Nephron progenitor cell (in vitro differentiated cells): ENCODE measurements at regions not wholly inside any gene's neighbourhood (a gene's known extent, or its start where the extent isn't known, plus 50 kb on each side); places are given as distances from the start of the nearest gene placed in this dataset.

Source experiments
- DNase-seq: peaks from one replicate; pipeline ENCODE4 v3.0.0; 2021
- H3K27ac Mint-ChIP-seq: 2 replicates; pipeline ENCODE4 v1.8.0; 2021; ENCODE audit warnings: mild to moderate bottlenecking, moderate library complexity, mixed read lengths
- H3K27me3 Mint-ChIP-seq: 2 replicates; pipeline ENCODE4 v1.8.0; 2021; ENCODE audit warnings: mild to moderate bottlenecking, low read depth, mixed read lengths; ENCODE audit not compliant: poor library complexity
- H3K36me3 Mint-ChIP-seq: 2 replicates; pipeline ENCODE4 v1.8.0; 2021; ENCODE audit warnings: low read depth, mixed read lengths
- H3K4me1 Mint-ChIP-seq: 2 replicates; pipeline ENCODE4 v1.8.0; 2021; ENCODE audit warnings: mixed read lengths
- H3K4me3 Mint-ChIP-seq: 2 replicates; pipeline ENCODE4 v1.8.0; 2021; ENCODE audit warnings: mild to moderate bottlenecking, moderate library complexity, mixed read lengths
- H3K9me3 Mint-ChIP-seq: 2 replicates; pipeline ENCODE4 v1.8.0; 2021; ENCODE audit warnings: mild to moderate bottlenecking, moderate library complexity, mixed read lengths
- TF ChIP-seq, protein P1 (sequence below): fragments of 200-600 bp; sonication (generic); IDR thresholded peaks from 2 replicates; pipeline ENCODE4 v1.5.0; 2021; ENCODE audit warnings: antibody characterized with exemption

DNA sequence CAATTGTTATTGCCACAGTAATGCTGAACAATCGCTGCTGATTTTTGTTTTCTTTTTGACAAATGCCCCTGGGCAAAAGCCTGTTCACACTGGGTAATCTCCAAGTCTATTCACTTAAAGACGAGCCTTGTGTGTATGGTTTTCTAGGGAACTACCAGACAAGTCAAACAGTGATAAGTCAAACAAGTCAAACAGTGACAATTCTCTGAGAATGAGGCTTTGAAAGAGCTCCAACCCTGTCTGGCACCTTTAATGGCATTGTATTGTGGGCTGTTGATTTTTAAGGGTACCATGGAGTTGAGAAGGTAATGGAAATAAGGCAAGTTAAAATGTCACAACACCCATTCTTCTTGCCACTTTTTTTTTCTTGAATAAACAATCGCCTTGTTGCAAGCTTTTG, 59.4 kb upstream of the TMC3 start:
- DNase-seq: no peak
- Mint-ChIP-seq H3K36me3 (peaks cover 7% of the 10 kb centered on the region), H3K9me3 (peaks cover 16% of the 10 kb centered on the region), H3K4me1 (peaks cover 13% of the 10 kb centered on the region), H3K27me3 (peaks cover 4% of the 10 kb centered on the region), H3K4me3 (no peak overlapping the region), H3K27ac (no peak overlapping the region)
- TF ChIP-seq, protein P1, sequence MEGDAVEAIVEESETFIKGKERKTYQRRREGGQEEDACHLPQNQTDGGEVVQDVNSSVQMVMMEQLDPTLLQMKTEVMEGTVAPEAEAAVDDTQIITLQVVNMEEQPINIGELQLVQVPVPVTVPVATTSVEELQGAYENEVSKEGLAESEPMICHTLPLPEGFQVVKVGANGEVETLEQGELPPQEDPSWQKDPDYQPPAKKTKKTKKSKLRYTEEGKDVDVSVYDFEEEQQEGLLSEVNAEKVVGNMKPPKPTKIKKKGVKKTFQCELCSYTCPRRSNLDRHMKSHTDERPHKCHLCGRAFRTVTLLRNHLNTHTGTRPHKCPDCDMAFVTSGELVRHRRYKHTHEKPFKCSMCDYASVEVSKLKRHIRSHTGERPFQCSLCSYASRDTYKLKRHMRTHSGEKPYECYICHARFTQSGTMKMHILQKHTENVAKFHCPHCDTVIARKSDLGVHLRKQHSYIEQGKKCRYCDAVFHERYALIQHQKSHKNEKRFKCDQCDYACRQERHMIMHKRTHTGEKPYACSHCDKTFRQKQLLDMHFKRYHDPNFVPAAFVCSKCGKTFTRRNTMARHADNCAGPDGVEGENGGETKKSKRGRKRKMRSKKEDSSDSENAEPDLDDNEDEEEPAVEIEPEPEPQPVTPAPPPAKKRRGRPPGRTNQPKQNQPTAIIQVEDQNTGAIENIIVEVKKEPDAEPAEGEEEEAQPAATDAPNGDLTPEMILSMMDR: no peak

DNA sequence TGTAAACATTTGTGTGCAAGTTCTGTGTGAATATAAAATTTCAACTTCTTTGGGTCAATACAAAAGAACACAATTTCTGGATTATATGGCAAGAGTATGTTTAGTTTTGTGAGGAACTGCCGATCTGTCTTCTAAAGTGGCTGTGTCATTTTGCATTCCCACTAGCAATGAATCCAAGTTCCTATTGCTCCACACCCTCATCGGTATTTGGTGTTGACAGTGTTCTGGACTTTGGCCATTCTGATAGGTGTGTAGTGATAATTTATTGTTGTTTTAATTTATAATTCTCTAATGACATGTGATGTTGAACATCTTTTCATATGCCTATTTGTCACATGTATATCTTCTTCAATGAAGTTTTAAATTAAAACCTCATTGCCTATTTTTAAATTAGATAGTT, 58.2 kb upstream of the TMC3 start:
- peaks cover 7% of the 10 kb centered on the region for H3K36me3 Mint-ChIP-seq
- H3K27ac Mint-ChIP-seq: no peak overlapping the region
- peaks cover 8% of the 10 kb centered on the region for H3K27me3 Mint-ChIP-seq
- H3K4me1 Mint-ChIP-seq: peaks cover 17% of the 10 kb centered on the region
- TF ChIP-seq, protein P1: no peak
- H3K4me3 Mint-ChIP-seq: no peak overlapping the region
- DNase-seq: no peak
- H3K9me3 Mint-ChIP-seq: peaks cover 16% of the 10 kb centered on the region

DNA sequence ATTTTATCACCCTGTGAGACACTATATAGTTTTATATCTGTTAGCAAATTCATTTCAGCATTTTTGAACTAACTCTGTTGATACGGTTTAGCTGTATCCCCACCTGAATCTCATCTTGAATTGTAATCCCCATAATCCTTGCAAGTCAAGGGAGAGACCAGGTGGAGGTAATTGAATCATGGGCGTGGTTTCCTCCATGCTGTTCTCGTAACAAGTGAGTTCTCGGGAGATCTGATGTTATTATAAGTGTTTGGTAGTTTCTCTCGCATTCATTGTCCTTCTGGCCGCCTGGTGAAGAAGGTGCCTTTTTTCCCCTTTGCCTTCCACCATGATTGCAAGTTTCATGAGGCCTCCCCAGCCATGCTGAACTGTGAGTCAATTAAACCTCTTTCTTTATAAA, 53.2 kb upstream of the TMC3 start:
- no peak for DNase-seq

DNA sequence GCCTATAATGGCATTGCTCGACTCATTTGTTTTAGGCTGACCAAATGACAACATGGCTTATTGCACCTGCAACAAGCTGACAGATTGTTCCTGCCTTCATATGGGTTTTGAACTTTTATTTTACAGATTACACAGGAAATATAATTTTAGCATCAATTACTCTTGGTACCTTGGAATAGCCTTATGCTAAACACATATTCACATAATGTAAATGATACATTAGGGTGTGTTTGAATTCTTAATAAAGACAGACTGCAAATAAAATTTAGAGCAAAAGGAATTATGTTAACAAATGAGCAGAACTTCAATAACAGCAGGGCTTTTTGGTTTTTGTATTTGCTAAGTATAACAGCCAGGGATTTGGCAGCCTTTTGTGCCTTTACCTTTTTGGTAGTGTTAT, 51.9 kb upstream of the TMC3 start:
- DNase-seq: no peak
- Mint-ChIP-seq H3K27ac (no peak overlapping the region), H3K4me3 (no peak overlapping the region), H3K36me3 (no peaks in the 10 kb centered on the region), H3K9me3 (peaks cover 9% of the 10 kb centered on the region), H3K4me1 (peaks cover 25% of the 10 kb centered on the region), H3K27me3 (peaks cover 8% of the 10 kb centered on the region)
- TF ChIP-seq, protein P1: no peak

More for the DNA sequence above, 53.2 kb upstream of the TMC3 start:
- Mint-ChIP-seq H3K4me3 (no peak overlapping the region), H3K27me3 (peaks cover 8% of the 10 kb centered on the region), H3K9me3 (peaks cover 19% of the 10 kb centered on the region), H3K27ac (no peak overlapping the region), H3K36me3 (peaks cover 7% of the 10 kb centered on the region), H3K4me1 (peaks cover 13% of the 10 kb centered on the region)
- TF ChIP-seq, protein P1: no peak
